Fibroblast of skin of abdomen (primary cell): ENCODE measurements at regions not wholly inside any gene's neighbourhood (a gene's known extent, or its start where the extent isn't known, plus 50 kb on each side); places are given as distances from the start of the nearest gene placed in this dataset.
"Not testable (repeated sequence)": the region's sequence is repeated elsewhere in the genome, so short reads cannot be mapped to it uniquely, and the experiment has no call there.

Experiments used
- DNase-seq: peaks from one replicate; pipeline ENCODE4 v3.0.0-alpha.2; 2013

- no peak for DNase-seq
These were observed 252.2 kb upstream of the SLITRK6 start for GRCh38 chr13:86051134-86052103.

GRCh38 chr13:86038490-86038889, 239.3 kb upstream of the SLITRK6 start:
- DNase-seq: no peak

- peak; percentile 61 for DNase-seq
These were observed 221.3 kb upstream of the SLITRK6 start for GRCh38 chr13:86020351-86021002.

GRCh38 chr13:86006317-86006716, 207.1 kb upstream of the SLITRK6 start:
- no peak for DNase-seq

- no peak for DNase-seq
These were observed 203.8 kb upstream of the SLITRK6 start for GRCh38 chr13:86003029-86003428.

GRCh38 chr13:86000546-86000945, 201.3 kb upstream of the SLITRK6 start:
- DNase-seq: no peak

GRCh38 chr13:85997587-85997986, 198.4 kb upstream of the SLITRK6 start:
- DNase-seq: no peak

- DNase-seq: no peak
These were observed 196.7 kb upstream of the SLITRK6 start for GRCh38 chr13:85995788-85996418.

GRCh38 chr13:85993567-85993966, 194.3 kb upstream of the SLITRK6 start:
- DNase-seq: no peak

GRCh38 chr13:85990397-85990796, 191.2 kb upstream of the SLITRK6 start:
- no peak for DNase-seq

- peak; percentile 23 for DNase-seq
These were observed 186.6 kb upstream of the SLITRK6 start for GRCh38 chr13:85985797-85986196.

GRCh38 chr13:85982102-85982501, 182.9 kb upstream of the SLITRK6 start:
- no peak for DNase-seq

GRCh38 chr13:85980447-85980846, 181.2 kb upstream of the SLITRK6 start:
- not testable (repeated sequence) for DNase-seq

GRCh38 chr13:85976242-85976641, 177.0 kb upstream of the SLITRK6 start:
- DNase-seq: no peak

- peak; percentile 18 for DNase-seq
These were observed 175.6 kb upstream of the SLITRK6 start for GRCh38 chr13:85974608-85975366.

- no peak for DNase-seq
These were observed 171.5 kb upstream of the SLITRK6 start for GRCh38 chr13:85970727-85971126.

- no peak for DNase-seq
These were observed 170.1 kb upstream of the SLITRK6 start for GRCh38 chr13:85969331-85969730.

- DNase-seq: no peak
These were observed 136.7 kb upstream of the SLITRK6 start for GRCh38 chr13:85935868-85936467.

- no peak for DNase-seq
These were observed 130.9 kb upstream of the SLITRK6 start for GRCh38 chr13:85930108-85930507.

GRCh38 chr13:85910962-85911361, 111.7 kb upstream of the SLITRK6 start:
- no peak for DNase-seq

- DNase-seq: no peak
These were observed 101.3 kb upstream of the SLITRK6 start for GRCh38 chr13:85900521-85900920.
